Central memory CD8-positive, alpha-beta T cell (primary cell): ENCODE measurements at regions not wholly inside any gene's neighbourhood (a gene's known extent, or its start where the extent isn't known, plus 50 kb on each side); places are given as distances from the start of the nearest gene placed in this dataset.

Source experiments
- ATAC-seq: fragments of 150-1000 bp; cut with Tn5 transposase; replicated peaks from 2 replicates; pipeline ENCODE4 v1.10.0; 2022; ENCODE audit warnings: mild to moderate bottlenecking, moderate FRiP score, moderate number of reproducible peaks; ENCODE audit not compliant: poor library complexity, severe bottlenecking; ENCODE audit errors: extremely low read depth
- DNase-seq, 2 donors: peaks; one replicate each; pipeline ENCODE4 v3.0.0; 2021; ENCODE audit warnings: low spot score in 2 of 2
- H3K27ac Mint-ChIP-seq: one replicate; pipeline ENCODE4 v1.8.0; 2022; ENCODE audit warnings: low read depth, mild to moderate bottlenecking, moderate library complexity, mixed read lengths
- H3K27me3 Mint-ChIP-seq: one replicate; pipeline ENCODE4 v1.8.0; 2022; ENCODE audit warnings: mixed read lengths
- H3K36me3 Mint-ChIP-seq: one replicate; pipeline ENCODE4 v1.8.0; 2022; ENCODE audit warnings: mild to moderate bottlenecking, moderate library complexity, mixed read lengths; ENCODE audit not compliant: insufficient read depth
- H3K4me1 Mint-ChIP-seq: one replicate; pipeline ENCODE4 v1.8.0; 2022; ENCODE audit warnings: mixed read lengths
- H3K4me3 Mint-ChIP-seq: one replicate; pipeline ENCODE4 v1.8.0; 2022; ENCODE audit warnings: mild to moderate bottlenecking, moderate library complexity, mixed read lengths
- H3K9me3 Mint-ChIP-seq: one replicate; pipeline ENCODE4 v1.8.0; 2022; ENCODE audit warnings: mixed read lengths

DNA sequence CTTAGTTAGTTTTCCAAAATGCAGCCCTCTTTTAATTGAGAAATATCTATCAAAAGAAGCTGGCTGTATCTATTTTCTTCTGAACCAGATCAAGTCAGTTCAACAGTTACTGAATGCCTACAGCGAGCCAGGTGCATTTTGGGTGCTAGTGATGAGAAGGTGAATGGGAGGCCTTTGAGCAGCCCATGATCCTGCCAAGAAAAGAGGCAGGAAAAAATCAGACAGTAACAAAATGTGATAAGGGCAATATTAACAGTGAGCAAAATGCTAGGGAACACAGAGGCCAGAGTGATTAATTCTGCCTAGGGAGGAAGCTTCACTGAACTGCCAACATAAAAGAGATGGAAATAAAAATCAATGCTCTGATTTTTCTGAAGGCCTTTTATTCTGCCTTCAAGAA is 248.5 kb downstream of the SNCA start:
- Mint-ChIP-seq H3K27ac (no peak overlapping the region), H3K36me3 (no peaks in the 10 kb centered on the region), H3K27me3 (peaks cover 26% of the 10 kb centered on the region), H3K4me3 (no peak overlapping the region), H3K4me1 (no peaks in the 10 kb centered on the region), H3K9me3 (no peaks in the 10 kb centered on the region)
- no peak for ATAC-seq
- no peak for DNase-seq

- Mint-ChIP-seq H3K4me3 (no peak overlapping the region), H3K4me1 (no peaks in the 10 kb centered on the region), H3K36me3 (no peaks in the 10 kb centered on the region), H3K9me3 (no peaks in the 10 kb centered on the region), H3K27me3 (peaks cover 36% of the 10 kb centered on the region), H3K27ac (no peak overlapping the region)
- no peak for ATAC-seq
- no peak for DNase-seq
Observed at GRCh38 chr4:89587364-89587763, 249.6 kb downstream of the SNCA start.

GRCh38 chr4:89586864-89587263 is 250.1 kb downstream of the SNCA start:
- no peaks in the 10 kb centered on the region for H3K4me1 Mint-ChIP-seq
- DNase-seq (no peak), ATAC-seq (no peak)
- peaks cover 41% of the 10 kb centered on the region for H3K27me3 Mint-ChIP-seq
- no peaks in the 10 kb centered on the region for H3K9me3 Mint-ChIP-seq
- H3K27ac Mint-ChIP-seq = no peak overlapping the region
- H3K4me3 Mint-ChIP-seq = no peak overlapping the region
- peaks cover 1% of the 10 kb centered on the region for H3K36me3 Mint-ChIP-seq

GRCh38 chr4:89586318-89586717 is 250.6 kb downstream of the SNCA start:
- H3K36me3 Mint-ChIP-seq = peaks cover 1% of the 10 kb centered on the region
- ATAC-seq = no peak
- peaks cover 47% of the 10 kb centered on the region for H3K27me3 Mint-ChIP-seq
- H3K4me1 Mint-ChIP-seq = no peaks in the 10 kb centered on the region
- H3K9me3 Mint-ChIP-seq = no peaks in the 10 kb centered on the region
- no peak for DNase-seq
- H3K4me3 Mint-ChIP-seq = no peak overlapping the region
- H3K27ac Mint-ChIP-seq = no peak overlapping the region

DNA sequence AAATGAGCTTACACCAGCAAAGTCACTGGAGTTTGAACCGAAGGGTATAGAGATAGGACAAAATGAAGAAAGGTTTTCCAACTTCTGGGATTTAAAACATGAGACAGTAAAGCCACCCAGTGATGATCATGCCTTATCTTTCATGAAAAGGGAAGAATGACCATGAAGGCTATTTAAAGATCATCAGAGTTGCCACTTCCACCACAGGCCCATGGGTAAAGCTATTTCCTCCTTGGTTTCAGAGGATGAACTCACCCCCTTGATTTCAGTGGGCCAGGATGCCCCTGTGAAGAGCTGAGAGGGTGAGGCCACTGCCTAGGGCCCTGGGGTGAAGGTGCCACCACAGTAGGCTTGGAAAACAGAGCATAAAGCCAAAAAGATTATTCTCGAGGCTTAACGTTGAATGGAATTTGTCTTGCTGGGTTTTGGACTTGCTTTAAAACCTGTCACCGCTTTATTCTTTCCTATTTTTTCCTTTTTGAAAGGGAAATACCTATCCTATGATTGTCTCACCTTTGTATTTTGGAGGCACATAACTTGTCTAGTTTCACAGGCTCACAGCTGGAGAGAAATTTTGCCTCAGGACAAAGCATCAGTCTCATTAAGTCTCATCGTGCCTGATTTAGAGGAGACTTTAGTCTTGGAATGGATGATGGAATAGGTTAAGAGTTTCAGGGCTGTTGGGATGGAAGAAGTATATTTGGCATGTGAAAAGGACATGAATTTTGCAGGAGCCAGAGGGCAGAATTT is 254.0 kb downstream of the SNCA start:
- H3K27me3 Mint-ChIP-seq = peaks cover 51% of the 10 kb centered on the region
- DNase-seq (no peak), ATAC-seq (no peak)
- H3K9me3 Mint-ChIP-seq = no peaks in the 10 kb centered on the region
- no peaks in the 10 kb centered on the region for H3K4me1 Mint-ChIP-seq
- peaks cover 1% of the 10 kb centered on the region for H3K36me3 Mint-ChIP-seq
- H3K4me3 Mint-ChIP-seq = no peak overlapping the region
- H3K27ac Mint-ChIP-seq = no peak overlapping the region

- Mint-ChIP-seq H3K36me3 (peaks cover 1% of the 10 kb centered on the region), H3K27me3 (peaks cover 32% of the 10 kb centered on the region), H3K9me3 (no peaks in the 10 kb centered on the region), H3K4me1 (no peaks in the 10 kb centered on the region), H3K4me3 (no peak overlapping the region), H3K27ac (no peak overlapping the region)
- DNase-seq (no peak), ATAC-seq (no peak)
Observed at GRCh38 chr4:89579771-89580170, 257.2 kb downstream of the SNCA start.

DNA sequence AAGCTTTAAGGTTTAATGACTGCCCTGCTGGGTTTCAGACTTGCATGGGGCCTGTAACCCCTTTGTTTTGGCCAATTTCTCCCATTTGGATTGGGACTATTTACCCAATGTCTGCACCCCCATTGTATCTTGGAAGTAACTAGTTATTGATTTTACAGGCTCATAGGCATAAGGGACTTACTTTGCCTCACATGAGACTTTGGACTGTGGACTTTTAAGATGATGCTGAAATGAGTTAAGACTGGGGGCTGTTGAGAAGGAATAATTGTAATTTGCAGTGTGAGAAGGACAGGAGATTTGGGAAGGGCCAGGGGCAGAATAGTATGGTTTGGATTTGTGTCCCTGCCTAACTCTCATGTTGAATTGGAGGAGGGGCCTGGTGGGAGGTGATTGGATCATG is 260.7 kb downstream of the SNCA start:
- no peaks in the 10 kb centered on the region for H3K9me3 Mint-ChIP-seq

DNA sequence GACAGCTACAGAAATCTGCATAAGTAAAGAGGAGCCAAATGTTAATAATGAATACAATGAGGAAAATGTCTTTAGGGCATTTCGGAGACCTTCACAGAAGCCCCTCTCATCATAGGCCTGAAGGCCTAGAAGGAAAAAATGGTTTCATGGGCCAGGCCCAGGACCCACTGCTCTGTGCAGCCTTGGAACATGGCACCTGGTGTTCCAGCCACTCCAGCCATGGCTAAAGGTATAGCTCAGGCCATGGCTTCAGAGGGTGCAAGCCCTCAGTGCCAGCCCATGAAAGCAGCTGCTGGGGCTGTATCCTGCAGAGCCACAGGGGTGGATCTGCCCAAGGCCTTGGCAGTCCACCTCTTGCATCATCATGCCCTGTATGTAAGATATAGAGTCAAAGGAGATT is 261.1 kb downstream of the SNCA start:
- H3K36me3 Mint-ChIP-seq = no peaks in the 10 kb centered on the region
- H3K27me3 Mint-ChIP-seq = peaks cover 1% of the 10 kb centered on the region
- H3K27ac Mint-ChIP-seq = no peak overlapping the region
- H3K9me3 Mint-ChIP-seq = no peaks in the 10 kb centered on the region
- ATAC-seq = no peak
- H3K4me1 Mint-ChIP-seq = no peaks in the 10 kb centered on the region
- no peak for DNase-seq
- H3K4me3 Mint-ChIP-seq = no peak overlapping the region

More for the DNA sequence above, 260.7 kb downstream of the SNCA start:
- H3K4me1 Mint-ChIP-seq = no peaks in the 10 kb centered on the region
- no peak overlapping the region for H3K27ac Mint-ChIP-seq
- no peak overlapping the region for H3K4me3 Mint-ChIP-seq
- DNase-seq (no peak), ATAC-seq (no peak)
- peaks cover 3% of the 10 kb centered on the region for H3K27me3 Mint-ChIP-seq
- H3K36me3 Mint-ChIP-seq = no peaks in the 10 kb centered on the region

DNA sequence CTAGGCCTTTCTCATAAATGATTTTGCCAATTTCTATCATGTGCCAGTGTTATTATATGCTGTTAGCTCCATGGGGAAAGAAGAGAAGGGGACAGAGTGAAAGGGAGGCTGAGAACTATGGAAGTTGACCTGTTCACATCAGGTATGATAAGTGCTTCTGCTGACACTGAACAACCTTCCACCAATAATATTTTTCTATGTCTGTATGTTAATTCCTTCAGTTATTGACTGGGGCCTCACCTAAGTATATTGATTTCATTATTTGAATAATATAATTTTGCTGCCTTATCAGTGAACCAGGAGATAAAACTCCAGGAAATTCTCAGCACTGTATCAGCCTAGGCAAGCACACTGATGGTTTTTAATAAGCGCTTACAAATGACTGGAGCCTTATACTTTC is 262.8 kb downstream of the SNCA start:
- no peaks in the 10 kb centered on the region for H3K4me1 Mint-ChIP-seq
- ATAC-seq = no peak
- H3K9me3 Mint-ChIP-seq = no peaks in the 10 kb centered on the region
- no peak overlapping the region for H3K4me3 Mint-ChIP-seq
- no peak for DNase-seq
- no peaks in the 10 kb centered on the region for H3K36me3 Mint-ChIP-seq
- peaks cover 16% of the 10 kb centered on the region for H3K27me3 Mint-ChIP-seq
- H3K27ac Mint-ChIP-seq = no peak overlapping the region

DNA sequence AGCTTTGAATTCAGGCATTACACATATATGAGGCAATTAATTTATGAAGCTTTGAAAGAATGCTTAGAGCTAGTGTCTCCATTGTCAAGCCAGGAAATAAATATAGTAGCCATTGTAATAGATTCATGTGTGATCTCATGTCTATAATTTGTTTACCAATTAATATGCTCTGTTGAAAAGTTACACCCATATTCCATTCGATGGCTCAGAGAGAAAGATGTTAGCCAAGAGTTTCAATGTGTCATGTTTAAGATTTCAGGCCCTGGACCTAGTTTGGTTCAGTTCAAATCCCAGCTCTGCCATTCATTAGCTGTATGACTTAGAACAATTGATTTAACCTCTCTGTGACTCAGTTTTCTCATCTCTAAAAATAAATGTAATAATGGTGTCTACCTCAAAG is 263.3 kb downstream of the SNCA start:
- peaks cover 18% of the 10 kb centered on the region for H3K27me3 Mint-ChIP-seq
- no peak overlapping the region for H3K27ac Mint-ChIP-seq
- DNase-seq (no peak), ATAC-seq (no peak)
- H3K36me3 Mint-ChIP-seq = no peaks in the 10 kb centered on the region
- H3K4me3 Mint-ChIP-seq = no peak overlapping the region
- no peaks in the 10 kb centered on the region for H3K4me1 Mint-ChIP-seq
- H3K9me3 Mint-ChIP-seq = no peaks in the 10 kb centered on the region

GRCh38 chr4:89572224-89572858 is 264.6 kb downstream of the SNCA start:
- Mint-ChIP-seq H3K27ac (no peak overlapping the region), H3K4me1 (no peaks in the 10 kb centered on the region), H3K36me3 (no peaks in the 10 kb centered on the region), H3K9me3 (no peaks in the 10 kb centered on the region), H3K27me3 (peaks cover 31% of the 10 kb centered on the region), H3K4me3 (no peak overlapping the region)
- no peak for ATAC-seq
- no peak for DNase-seq

- Mint-ChIP-seq H3K36me3 (no peaks in the 10 kb centered on the region), H3K27ac (no peak overlapping the region), H3K9me3 (no peaks in the 10 kb centered on the region), H3K27me3 (peaks cover 40% of the 10 kb centered on the region), H3K4me3 (no peak overlapping the region), H3K4me1 (no peaks in the 10 kb centered on the region)
- DNase-seq = no peak
- ATAC-seq = no peak
Observed at GRCh38 chr4:89570931-89571330, 263.3 kb upstream of the GPRIN3 start.

DNA sequence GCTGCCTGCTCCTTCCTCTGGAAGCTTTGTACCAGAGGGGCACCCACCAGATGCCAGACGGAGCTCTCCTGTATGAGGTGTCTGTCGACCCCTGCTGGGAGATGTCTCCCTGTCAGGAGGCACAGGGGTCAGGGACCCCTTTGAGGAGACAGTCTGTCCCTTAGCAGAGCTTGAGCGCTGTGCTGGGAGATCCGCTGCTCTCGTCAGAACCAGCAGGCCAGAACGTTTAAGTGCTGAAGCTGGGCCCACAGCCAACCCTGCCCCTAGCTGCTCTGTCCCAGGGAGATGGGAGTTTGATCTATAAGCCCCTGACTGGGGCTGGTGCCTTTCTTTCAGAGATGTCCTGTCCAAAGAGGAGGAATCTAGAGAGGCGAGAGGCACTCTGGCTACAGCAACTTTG is 260.3 kb upstream of the GPRIN3 start:
- Mint-ChIP-seq H3K27me3 (peaks cover 40% of the 10 kb centered on the region), H3K4me1 (no peaks in the 10 kb centered on the region), H3K4me3 (no peak overlapping the region), H3K27ac (no peak overlapping the region), H3K36me3 (no peaks in the 10 kb centered on the region), H3K9me3 (no peaks in the 10 kb centered on the region)
- ATAC-seq (no peak), DNase-seq (no peak)
